ENCODE measurements at regions not wholly inside any gene's neighbourhood (a gene's known extent, or its start where the extent isn't known, plus 50 kb on each side); places are given as distances from the start of the nearest gene placed in this dataset.
A peak's percentile ranks its signal among the peaks of the same experiment; 100 is the strongest.

GRCh38 chr9:121598965-121599871 is 52.2 kb upstream of the DAB2IP start:
- DNase-seq (ENCODE audit: insufficient read length, low spot score) (peak; percentile 81), FAIRE-seq (no peak)

- DNase-seq (ENCODE audit: insufficient read length, low spot score) = no peak
- FAIRE-seq = no peak
Observed at GRCh38 chr9:121599872-121600585, 51.4 kb upstream of the DAB2IP start.

DNA sequence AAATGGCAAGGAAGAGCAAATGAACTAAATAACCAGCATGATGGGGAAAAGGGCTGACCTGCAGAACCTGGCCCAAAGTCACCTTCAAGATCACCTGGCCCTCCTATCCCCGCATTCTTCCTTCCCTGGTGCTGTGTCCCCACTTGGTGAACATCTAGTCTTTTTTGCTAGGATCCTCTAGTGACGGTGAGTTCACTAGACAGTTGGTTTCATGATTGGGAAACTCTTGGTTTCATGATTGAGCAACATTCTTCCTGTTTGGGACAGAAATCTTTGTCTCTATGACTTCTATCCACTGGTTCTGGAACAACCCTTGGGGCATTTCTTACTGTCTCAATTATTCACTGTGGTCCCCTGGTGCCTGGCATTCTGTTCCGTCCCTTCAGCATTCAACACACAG is 50.2 kb upstream of the DAB2IP start:
- FAIRE-seq (no peak), DNase-seq (ENCODE audit: insufficient read length, low spot score) (no peak)
